ENCODE measurements at regions not wholly inside any gene's neighbourhood (a gene's known extent, or its start where the extent isn't known, plus 50 kb on each side); places are given as distances from the start of the nearest gene placed in this dataset.
"Not testable (repeated sequence)": the region's sequence is repeated elsewhere in the genome, so short reads cannot be mapped to it uniquely, and the experiment has no call there.

DNA sequence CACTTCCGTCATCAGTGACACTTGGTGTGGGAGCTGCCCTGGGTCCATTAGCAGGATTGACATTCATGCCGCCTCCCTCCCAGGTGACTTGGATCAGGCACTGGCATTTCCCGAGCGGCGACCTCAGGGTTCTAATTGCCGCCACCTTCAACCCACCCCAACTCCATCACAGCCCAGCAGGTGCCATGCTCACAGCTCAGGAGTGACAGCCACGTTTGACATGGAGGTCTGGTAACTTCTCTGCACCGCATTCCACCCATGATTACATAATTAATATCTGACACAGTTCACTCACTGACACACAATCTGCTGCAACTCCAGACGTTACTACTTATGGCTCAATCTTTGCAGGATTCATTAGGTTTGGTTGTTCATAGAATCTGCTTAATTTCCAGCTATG is 450.9 kb upstream of the MYT1L start:
- DNase-seq = no peak

DNA sequence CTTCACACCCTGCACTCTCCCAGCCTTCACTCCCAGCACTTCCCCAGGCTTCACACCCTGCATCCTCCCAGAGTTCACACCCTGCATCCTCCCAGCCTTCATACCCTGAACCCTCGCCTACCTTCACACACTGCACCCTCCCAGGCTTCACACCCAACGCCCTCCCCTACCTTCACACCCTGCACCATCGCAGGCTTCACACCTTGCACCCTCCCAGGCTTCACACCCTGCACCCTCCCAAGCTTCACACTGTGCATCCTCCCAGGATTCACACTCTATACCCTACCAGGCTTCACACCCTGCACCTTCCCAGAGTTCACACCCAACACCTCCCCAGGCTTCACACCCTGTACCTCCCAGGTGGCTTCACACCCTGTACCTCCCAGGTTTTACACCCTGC is 448.7 kb upstream of the MYT1L start:
- no peak for DNase-seq

DNA sequence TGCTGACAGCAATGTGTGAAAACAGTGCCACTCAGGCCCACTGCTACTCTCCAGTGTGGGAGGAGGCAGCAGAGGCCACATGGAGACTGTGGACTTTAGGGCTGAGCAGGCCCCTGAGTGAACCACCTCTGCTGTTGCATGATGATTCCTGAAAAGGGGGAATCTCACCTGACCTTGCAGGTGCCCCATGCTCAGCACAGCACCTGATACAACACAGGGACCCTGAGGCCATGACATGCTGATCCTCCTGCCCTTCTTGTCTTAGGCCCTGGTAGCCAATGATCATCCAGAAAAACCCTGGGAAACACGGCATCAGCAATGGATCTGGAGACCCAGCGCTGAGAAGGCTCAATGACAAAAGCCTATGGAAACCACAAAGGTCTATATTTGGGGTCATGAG is 446.8 kb upstream of the MYT1L start:
- DNase-seq = no peak

DNA sequence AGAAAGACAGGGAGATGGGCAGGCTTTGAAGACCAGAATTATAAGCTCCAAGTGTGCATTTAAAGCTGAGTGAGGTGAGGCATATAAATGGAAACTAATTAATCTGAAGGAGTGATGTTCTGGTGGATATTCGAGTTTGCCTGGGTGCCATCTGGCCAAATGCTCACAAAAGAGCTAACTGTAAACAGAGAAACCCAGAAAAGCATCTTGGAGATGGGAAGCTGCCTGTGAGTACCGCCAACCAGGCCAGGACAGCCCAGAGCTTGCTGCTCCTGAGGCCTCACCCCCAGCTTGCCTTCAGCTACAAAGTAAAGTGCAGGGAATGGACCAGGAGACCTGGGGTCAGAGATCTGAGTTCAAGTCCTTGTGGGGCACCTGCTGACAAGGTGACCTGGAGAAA is 446.1 kb upstream of the MYT1L start:
- no peak for DNase-seq

DNA sequence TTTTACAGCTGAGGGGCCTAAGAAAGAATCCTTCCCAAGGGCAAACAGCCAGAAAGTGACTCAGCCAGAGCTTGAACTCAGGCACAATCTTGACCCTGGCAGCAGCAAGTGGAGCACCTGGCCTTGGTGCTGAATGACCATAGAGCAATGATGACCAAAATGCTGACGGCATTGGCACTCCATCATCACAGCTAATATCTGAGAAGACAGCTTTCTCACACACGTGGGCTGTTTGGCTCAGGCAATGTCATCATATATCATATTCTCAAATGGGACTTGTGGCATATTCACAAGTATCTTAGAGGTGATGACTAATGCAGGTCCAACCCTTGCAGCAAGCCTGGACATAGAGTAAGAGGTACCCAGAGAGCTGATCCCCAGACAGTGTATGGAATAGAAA is 443.9 kb upstream of the MYT1L start:
- no peak for DNase-seq

DNA sequence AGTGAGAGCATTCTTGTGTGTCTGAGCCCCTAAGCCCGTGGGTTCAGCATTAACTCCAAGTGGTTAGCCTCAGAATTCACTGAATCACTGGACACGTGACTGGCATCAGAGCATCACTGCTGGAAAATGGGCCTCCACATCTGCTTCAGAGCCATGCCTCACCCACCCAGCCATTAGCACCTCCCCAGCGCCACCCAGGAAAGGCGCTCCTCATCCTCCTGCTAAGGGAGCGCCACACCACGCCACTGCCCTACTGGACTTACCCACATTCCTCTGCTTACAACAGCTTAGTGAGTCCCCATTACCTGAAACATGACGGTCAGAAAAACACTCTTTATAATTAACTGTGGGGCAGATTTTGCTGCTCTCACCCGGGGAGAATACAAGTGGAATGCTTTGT is 442.6 kb upstream of the MYT1L start:
- no peak for DNase-seq

DNA sequence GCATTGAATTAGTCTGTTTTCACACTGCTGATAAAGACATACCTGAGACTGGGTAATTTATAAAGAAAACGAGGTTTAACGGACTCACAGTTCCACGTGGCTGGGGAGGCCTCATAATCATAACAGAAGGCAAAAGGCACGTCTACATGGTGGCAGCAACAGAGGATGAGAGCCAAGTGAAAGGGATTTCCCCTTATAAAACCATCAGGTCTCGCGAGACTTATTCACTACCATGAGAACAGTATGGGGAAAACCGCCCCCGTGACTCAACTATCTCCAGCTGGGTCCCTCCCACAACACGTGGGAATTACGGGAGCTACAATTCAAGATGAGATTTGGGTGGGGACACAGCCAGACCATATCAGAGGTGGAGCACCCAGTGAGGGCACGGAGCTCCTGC is 442.0 kb upstream of the MYT1L start:
- not testable (repeated sequence) for DNase-seq

DNA sequence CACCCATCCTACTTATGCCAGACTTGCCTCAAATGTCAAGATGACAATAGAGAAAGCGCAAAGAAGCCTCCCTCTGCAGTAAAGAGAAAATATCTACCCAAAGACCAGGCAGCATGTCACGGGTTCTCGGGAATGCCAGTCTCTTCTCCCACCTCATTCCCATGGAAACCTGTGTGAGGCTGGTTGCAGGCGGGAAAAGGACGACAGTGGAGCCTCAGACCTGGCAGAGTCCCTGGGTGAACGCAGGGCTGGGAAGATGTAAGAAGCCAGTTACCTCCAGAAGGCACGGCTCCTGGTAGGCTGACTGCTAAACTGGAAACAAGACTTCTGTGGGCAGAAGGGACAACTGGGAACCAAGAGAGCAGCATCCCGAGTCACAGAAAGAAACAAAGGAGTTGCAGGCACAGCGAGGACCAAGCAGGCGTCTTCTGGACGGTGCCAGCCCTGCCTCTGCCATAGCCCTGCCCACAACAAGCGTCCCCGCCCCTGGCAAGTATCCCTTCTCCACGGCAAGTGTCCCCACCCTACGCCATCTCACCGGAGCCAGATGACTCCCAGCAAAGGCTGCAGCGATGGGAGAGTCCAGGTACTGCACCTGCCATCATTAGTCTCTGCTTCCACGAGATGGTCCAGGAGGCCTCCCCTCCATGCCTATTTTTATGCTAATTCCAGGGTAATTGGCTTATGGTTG is 440.8 kb upstream of the MYT1L start:
- DNase-seq = no peak

DNA sequence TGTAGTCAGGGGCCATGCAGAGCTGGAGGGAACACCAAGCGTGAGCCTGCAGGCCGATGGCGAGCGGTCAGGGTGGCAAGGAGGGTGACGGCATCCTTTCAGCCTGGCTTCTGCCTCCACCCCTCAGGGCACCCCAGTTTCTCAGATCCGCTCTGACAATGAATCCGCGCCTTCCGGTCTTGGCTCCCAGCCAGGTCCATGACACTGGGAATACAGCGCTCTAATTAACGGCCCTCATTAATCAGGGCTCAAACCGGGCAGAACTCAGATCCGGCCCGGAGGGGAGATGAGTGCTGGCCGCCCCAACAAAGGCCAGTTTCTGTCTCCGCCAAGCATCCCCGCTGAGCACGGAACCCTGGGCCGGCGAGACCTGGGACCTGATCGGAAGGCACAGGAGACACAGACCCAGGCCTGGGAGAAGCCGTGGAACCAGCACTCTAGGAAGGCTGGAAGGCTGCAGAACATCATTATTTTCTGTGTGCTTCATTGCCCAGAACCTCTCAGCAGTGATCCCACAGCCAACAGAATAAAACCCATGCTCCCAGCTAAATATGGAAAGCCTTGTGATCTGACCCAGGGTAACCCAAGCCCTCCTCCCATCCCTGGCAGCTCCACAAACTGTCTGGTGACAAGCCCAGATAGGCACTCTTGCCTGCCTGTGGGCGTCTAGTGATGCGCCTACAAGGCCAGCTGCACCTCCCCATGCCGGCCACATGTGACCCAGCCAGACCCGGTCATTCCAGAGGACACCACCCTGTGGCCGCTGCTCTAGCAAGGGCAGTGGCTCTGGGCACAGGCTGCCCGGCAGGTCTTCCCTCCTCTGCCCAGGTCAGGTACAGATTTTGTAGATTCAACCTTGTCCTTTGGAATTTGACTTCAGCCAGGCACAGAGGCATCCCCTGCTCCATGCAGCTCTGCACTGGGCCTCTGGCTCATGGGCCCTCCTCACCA is 438.7 kb upstream of the MYT1L start:
- peak; percentile 11 for DNase-seq

DNA sequence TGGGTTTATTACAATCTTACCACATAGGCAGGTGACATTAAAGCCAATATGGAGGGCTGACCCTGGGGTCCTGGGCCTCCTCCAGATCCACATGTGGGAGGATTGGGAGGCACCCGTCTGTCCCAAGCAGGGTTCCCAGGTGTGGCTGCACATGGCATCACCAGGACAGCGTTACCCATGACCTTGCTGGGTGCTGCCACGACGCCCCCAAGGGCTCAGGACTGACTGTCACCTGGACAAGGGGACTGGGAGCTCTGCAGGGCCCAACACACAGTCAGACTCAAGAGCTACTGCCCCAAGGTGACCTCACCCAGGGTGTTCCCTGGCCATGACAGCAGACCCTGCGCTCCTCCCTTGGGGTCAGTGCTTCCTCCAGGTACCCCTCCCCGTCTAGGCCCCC is 437.4 kb upstream of the MYT1L start:
- DNase-seq = no peak

DNA sequence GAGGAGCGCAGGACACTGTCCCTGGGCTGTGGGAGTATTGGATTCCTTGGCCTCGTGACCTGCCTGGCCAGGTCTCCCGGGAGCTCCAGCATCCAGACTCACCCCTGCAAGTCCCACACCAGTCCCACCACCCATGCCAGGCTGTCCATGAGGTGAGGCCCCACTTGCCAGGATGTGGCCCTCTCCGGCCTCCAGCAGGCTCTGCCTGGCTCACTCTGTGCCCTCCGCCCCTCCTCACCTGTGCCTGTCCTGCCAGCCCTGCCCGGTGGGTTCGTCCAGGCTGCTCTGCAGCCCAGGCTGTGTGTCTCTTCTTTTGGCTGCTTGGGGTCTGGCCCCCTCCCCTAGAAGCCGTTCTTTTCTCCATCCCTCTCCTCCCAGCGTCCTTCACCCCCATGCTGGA is 436.8 kb upstream of the MYT1L start:
- no peak for DNase-seq

DNA sequence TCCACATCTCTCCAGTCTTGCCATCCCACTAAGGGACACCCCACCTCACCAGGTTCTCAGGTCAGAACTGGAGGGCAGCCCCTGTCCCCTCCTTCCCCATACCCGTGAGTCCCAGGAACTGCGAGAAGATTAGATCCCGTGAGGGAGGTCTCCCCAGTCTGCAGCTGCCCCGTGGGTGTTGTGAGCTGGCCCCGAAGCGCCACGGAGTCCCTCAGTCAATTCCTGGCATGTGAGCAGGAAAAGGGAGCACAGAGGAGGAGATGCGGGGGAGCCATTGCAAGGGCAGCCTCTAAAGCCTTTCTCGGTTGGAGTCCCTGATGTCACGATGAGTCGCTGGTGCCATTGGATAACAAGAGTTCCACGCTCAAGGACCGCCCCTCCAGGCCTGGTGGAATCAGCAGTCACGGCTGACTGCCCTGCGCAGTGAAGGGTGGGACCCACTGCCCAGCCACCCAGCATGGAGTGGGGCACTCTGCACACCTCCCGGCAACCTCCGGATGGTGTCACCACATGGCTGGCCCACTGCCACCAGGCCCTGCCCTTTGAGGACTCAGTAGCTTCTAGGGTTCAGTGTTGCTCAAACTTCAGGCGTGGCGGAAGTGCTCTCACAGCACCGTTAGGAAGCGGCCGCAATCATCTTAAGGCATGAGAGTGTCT is 434.9 kb upstream of the MYT1L start:
- DNase-seq = no peak

DNA sequence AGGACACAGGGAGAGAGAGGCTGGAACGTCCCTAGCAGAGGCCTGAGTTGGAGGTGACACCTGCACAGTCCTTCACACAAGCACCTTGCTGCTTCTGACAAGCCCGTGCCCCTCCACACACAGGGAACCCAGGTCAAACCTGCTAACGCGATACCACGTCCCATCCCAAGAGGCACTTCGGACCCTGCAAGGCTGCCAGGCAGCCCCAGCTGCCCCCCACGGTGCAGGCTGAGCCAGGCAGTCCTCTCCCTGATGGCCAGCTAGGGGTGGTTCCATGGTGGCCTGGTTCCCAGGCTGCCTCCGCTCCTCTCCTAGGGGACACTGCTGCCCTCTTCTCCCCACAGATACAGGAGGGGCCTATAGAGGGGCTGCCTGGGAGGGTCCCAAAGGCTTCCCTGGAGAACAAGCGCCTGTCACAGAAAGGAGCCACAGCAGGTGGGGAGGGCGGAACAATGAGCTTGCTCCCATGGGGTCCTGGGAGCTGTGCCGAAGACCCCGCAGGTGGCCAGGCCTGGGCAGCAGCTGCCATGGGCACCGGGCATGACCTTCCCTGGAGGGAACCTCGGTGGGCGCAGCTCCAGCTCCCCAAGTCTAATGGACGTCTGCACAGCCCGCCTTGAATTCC is 434.2 kb upstream of the MYT1L start:
- DNase-seq = no peak

DNA sequence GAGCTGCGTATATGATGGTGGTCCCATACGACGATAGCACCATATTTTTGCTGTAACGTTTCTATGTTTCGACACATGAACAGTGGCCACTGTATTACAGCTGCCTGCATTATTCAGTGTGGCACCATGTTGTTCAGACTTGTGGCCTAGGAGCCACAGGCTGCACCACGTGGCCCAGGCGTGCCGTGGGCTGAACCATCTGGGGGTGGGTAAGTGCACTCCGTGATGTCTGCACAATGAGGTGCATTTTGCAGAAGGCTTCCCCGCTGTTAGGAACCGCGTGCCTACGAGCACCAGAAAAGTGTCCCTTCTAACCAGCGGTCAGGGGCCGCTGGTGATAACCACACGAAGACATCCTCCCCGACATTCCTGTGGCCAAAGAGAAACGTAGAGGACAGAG is 433.7 kb upstream of the MYT1L start:
- DNase-seq = no peak

DNA sequence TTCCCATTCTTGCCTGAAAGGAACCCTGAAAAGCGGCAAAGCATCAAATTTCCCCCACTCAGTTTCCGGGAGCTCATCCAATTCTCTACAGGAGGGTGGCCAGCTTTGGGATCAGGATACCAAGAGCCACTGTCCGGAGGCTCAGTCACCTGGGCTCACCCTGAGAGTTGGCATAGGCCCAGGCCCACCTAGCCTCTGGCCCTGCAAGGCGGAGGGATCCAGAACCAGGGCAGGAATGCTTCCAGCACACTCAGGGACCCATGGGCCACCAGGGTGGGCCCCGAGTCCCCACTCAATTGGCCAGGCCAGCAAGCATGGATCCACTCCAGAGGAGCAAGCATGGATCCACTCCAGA is 432.9 kb upstream of the MYT1L start:
- no peak for DNase-seq

DNA sequence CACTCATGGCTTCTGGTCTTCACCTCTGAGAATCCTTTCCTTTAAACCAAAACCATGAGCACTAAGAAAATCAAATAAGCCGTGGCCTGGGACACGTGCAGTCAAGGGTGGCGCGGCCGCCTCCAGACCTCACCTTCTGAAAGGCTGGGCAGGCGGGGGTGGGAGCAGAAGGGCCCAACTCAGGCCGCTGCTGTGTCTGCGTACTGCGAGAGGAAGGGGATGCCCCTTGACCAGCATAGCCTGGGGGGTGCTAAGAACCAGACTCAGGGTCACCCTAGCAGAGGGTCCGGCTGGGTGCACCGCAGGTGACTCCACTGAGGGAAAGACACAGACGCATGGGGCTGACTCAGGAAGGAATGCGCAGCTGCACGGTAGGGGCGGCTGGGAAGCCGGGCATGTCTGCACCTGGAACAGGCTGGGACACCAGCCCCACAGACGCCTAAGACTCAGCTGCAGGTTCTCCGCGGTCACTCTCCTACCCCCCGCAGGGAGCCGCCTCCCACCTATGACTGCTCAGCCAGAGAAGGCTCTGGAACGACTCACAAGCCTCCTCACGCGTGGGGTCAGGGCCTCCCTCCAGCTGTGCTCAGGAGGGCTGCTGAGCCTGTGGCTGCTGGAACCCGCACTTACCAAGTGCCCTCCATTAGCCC is 432.4 kb upstream of the MYT1L start:
- DNase-seq = no peak

DNA sequence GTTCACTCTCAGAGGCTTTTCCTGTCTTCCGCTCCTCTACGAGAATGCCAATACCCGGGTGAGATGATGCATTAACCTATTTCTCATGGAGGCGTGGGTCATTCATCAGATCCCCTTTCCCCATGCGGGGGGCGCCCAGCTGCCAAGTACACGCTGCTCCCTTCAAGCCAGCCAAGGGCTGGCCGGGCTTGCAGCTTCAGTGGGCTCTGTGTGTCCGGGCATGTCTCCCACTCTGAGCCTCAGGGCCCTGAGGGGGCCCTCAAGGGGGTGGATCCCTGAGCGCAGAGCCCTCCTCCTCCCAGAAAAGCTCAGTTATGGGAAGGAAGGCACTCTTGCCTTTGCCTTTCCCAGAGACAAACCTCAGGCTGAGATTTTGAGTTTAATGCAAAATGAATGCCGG is 431.8 kb upstream of the MYT1L start:
- no peak for DNase-seq

DNA sequence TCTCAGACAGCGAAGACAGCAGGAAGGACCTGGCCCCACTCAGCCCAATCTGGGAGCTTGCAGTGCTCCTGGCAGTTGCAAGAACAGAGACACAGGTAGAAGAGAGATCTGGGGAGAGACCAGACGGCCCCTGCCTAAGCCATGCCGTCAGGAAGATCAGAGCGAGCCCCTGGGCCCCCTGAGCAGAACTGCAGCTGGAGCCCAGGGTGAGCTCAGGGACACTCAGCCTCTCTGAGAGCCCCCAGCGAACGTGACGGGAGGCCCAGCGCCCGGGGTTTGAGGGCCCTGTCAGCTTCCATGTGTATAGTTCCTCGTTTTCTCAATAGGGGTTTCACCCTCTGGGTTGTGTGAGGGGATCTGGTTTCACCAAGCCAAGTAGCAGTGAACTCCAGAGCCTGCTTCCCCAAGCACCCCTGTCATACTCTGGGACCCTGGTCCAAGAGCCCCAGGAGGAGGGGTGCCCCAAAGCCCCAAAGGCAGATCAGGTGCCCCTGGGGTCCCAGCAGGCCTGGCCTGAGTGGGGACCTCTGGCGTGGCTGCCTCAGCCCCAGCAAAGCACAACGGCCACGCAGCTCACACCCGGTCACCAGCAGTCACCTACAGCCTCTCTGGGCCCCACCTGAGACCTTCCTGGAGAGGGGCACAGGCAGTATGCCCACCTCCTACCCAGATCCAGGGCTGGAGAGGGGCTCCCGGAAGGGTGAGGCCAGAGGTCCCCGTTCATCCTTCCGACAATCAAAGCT is 431.3 kb upstream of the MYT1L start:
- no peak for DNase-seq

DNA sequence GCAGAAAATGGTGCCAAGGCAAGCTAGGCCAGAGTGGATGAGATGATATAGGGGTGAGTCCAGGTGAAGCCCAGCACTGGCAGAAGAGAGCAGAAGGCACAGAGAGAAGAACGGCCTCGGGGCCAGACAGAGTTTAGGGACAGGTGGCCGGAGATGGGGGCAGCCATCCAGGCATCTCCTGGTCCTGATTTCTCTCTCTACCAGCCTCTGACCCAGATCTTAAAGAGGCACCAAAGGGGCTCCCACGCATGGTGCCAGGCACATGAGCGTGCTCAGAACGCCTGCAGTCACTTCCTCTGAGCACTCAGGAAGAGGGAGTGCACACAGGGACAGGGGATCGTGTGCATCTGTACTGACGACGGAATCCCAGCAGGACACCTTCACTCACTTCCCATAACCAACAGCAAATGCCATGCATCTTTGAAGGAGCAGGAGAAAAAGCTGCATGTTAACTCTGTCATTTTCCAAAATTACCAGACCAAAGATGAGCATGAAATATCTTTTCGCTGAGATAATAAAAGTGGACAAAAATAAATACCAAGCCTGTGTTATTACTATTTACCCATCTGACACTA is 427.8 kb upstream of the MYT1L start:
- DNase-seq = no peak

DNA sequence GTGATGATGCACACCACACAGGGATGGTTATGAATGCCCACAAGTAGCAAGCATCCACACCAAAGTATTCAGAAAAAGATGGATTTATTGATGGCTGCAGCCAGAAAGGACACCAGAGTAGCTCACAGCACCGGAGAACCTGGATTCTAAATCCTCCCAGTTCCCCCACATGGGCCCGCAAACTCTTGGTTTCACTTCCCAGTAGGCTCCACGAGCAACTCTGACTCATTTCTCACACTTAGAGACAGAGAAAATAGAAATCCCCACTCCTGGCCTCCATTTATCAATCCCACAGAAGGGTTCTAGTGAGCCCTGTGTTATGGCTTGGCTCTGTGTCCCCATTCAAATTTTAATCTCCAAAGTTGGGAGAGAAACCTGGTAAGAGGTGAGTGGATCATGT is 426.7 kb upstream of the MYT1L start:
- no peak for DNase-seq

DNA sequence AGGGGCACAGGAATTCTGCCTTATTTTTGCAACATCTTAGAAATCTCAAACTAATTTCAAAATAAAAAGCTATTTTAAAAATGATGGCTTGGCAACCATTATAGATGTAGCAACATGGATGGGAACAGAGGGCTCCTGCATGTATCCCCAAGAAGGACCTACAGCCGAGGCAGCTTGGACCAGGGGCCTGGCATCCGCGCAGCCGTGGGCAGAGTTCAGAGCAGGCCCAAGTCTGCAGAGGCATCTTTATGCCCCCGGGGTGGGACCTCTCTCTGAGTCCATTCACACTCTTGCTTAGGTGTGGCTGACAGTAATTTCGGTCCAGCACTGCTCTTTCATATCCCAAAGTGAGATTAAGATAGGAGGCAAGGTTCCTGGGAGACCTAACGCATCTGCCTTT is 425.8 kb upstream of the MYT1L start:
- no peak for DNase-seq

DNA sequence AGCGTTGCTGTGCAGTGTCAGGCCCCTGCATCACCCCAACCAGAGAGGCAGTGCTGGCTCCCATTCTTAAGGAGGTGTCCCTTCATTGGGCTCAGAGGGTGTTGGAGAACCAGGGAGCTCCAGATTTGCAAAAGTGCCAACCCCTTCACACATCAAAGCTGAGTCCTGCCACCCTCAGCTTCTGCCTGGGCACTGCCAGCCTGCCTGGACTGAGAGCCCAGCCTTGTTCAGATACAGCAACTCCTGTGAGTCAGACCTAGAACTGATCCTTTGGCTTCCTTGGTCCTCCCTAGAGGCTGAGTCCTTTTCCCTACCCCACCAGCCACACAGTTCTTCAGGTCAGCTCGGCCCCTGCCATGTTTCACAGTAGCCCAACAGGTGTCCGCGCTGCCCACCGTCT is 424.9 kb upstream of the MYT1L start:
- DNase-seq = no peak

All from NCI-H1694 treated with DMSO at 0.1 percent for 48 hours (cell line).